ENCODE measurements at regions not wholly inside any gene's neighbourhood (a gene's known extent, or its start where the extent isn't known, plus 50 kb on each side); places are given as distances from the start of the nearest gene placed in this dataset.
"Not testable (repeated sequence)": the region's sequence is repeated elsewhere in the genome, so short reads cannot be mapped to it uniquely, and the experiment has no call there.

DNA sequence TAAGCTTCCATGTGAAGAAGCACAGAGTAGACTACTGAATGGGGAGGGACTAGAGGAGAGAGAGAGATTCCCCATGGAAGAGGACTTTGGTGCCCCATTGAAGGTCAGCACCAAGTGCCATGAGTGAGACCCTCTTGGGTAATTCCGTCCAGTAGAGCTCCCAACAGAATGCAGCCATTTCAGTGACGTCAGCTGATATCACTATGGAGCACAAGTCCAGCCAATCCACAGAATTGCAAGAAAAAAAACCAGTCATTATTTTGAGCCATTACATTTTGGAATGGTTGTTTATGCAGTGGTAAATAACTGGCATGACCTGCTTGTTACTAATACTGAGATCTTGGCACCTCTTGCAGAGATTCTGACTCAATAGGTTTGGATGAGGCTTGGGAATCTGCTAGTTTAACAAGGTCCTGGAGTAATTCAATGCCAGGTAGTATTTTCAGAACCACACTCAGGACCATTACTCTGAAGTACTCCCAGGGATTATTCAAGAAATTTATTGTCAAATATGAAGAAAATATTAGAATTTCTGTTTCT lies 52.6 kb upstream of the SP8 start:
- no peak for DNase-seq

DNA sequence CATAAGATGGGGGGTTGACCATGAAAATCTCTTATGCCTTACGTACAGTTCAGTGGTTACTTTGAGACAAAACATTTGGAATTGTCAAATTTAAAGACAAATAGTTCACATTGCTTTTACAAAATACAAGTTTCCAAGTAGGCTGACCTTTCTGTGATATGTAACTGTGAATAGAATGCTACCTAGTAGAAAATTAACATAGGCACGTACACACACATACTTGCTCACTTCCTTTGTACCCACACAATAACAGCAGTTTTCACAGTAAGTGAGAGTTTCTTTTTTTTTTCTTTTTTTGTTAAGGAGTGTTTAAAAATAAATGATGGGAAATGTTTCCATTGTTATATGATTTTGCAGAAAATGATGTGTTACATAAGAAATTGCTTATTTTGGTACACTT lies 53.3 kb upstream of the SP8 start:
- no peak for DNase-seq

DNA sequence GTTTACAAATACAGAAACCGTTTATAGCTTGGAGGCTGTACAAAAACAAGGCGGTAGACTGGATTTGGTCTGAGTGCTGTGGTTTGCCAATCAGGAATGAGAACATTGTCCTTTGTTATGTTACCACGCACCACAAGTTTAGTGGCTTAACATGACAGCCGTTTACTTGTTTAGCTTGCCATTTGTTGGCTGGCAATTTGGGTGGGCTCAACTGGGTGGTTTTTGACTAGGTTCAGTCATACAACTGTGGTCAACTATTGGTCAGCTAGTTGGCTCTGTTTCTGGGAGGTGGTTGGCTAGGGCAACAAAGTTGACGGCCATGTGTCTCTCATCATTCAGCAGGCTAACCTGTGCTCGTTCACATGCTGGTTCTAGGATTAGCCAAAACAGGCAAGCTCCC lies 60.1 kb upstream of the SP8 start:
- no peak for DNase-seq

DNA sequence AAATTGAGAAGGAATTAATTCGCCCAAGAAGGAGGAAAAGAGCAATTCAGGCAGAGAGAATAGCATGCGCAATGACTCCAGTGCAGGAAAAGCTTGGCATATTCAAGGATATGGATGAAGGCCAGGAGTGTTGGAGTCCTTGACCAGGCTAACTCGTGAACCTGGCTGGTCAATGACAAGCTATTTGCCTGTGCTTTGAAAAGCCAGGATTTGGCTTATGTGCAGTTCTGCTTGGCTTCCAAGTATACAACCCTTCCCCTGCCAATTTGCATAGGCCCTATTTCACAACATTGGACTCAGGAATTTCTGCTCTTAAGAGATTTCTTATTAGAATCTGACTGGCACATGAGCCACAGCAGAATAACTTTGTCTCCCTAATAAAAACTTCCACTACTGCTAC lies 72.3 kb upstream of the SP8 start:
- no peak for DNase-seq

DNA sequence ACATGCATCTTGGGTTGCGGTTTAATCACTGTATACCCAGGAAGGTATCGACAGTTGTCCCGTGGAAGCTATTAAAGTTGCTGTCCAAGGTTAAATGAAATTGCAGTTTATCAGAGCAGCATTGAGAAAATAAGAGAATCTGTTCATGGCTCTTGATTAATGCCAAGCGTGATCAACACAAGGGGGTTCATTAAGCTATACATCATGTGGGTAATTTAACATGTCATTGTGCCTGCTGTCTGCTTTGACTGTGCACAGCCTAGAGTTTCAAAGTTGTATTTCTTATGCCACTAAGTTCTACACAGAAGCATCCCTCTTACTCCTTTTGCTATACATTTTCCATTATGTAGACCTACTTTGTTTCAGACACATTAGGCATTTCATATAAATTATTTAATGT lies 74.8 kb upstream of the SP8 start:
- no peak for DNase-seq

DNA sequence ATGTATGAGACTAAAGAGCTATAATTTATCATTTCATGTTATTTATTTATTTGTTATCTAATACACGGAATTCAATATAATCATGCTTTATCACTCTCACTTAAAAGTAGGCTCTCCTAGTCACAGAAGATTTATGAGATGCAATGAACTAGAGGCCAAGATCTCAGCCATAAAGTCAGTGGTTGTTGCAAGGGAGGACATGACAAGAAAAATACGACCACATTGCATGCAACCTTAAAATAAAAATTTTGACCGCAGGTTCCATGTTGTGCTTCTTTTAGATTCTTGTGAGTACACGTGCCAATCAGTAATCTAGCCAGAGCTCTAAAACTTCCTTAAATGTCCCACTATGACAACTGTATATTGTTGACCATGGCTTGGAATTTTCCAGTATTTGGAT lies 75.9 kb upstream of the SP8 start:
- no peak for DNase-seq

DNA sequence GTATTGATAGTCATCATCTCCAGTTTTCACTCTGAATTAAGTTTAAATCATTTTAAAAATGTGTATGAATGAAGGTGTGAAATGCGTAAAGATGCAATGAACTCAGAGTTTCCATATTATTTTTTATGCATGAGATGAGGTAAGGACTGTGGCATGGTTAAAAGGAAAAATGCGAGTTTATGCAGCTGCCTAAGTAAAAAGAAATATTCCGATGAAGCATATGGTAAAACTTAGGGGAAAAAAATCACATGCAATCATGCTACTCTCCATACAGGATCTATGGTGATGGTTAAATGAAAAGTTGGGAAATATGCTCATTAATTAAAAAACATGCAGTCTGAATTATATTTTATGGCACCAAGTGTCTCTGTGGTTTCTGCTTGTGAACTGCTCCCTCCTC lies 77.5 kb upstream of the SP8 start:
- DNase-seq = no peak

DNA sequence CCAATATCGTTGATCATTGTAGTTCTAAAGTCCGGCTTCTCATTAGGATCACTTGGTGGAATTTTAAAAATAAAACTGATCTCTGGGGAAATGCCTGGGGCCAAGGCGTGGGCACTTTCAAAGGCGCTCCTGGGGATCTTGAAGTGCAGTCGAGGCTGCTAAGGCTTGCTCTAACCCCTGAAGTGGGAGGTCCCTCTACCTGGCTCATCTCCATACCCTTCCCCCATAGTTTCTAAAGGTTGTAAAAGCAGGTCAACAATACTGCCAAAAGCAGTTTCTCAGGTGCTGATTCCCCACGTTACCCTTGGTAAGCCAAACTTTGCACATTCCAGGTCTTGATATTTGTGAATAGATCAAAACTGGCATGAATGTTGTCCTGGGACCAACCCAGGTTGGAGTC lies 79.0 kb upstream of the SP8 start:
- no peak for DNase-seq

DNA sequence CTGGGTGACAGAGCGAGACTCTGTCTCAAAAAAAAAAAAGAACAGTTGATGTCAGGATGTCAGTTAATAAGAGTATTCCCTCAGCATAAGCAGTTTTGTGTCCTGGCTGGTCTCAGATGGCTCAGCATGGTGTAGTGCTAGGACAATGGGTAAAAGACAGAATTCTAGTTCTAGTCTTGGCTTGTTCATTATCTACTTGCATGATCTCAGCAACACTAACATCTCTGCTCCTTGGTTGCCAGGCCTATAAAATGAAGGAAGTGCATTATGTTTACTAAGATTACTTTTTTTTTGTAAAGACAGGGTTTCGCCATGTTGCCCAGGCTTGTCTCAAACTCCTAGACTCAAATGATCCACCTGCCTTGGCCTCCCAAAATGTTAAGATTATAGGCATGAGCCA lies 84.3 kb upstream of the SP8 start:
- DNase-seq = no peak

DNA sequence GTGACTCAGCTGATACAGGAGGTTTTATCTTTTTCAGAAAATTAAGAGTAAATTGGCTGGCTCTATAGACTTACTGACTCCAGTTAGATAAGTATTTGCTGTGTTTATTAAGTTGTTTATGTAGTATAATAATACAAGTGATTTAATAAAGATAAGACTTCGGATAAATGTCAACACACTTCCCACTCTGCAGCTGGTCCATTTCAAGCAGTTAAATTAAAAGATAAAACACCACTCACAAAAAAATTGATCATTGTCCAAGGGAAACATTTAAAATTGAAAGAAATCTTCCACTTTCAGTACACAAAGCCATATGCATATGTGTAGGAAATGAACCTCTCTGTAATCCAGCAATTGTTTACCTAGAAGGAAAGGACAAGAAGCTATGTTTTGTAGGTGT lies 106.1 kb upstream of the SP8 start:
- DNase-seq = no peak

DNA sequence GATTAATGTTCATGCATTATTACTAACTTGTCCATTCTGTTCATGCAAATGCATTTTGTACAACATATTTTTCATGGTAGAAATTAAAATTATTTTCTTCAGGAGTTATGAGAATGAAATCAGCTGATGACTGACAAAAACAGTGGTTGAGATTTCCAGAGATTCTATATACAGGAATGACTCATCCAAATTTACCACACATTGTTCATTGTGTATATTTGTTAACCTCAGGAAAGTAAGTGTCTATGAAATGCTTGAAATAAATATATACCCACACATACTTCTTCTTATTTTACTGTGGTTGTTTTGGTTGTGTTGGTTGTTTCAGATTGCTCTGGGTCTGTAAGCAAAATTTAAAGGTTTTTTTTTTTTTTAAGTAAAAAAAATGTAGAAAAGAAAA lies 108.1 kb upstream of the SP8 start:
- DNase-seq = no peak

DNA sequence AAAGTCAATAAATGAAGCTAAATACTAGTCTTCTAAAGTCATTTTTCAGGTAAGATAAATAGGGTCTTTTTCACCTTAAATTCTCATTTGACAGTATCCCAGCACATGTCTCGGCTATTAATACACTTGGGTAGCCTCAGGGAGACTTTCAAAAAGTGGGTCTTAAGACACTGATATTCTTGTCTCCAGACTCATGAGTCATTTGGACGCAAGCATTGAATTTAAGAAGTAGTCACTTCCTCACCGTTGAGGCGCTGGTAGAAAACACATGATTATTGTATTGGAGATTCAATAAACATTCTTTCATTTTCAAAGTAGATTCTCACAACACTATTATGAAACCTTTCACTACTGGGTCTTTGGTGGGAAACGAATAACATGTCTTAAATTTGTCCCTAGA lies 108.9 kb upstream of the SP8 start:
- no peak for DNase-seq

DNA sequence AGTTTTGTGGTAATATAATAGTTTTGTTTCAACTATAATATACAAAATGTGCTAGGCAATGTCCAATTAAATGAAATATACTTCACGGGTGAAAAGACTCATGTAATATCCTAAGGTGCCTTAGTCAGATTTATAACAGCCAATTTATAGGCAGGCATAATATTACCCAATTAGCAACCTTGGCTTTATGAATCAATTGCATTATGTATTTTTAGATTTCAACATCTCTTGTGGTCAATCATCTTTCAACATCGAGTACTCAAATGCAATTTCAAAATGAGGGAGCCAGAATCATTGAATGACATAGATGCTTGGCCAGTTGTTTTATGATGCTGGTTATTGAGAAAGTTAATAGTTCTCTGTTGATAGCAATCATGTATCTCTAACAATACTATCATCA lies 110.3 kb upstream of the SP8 start:
- no peak for DNase-seq

DNA sequence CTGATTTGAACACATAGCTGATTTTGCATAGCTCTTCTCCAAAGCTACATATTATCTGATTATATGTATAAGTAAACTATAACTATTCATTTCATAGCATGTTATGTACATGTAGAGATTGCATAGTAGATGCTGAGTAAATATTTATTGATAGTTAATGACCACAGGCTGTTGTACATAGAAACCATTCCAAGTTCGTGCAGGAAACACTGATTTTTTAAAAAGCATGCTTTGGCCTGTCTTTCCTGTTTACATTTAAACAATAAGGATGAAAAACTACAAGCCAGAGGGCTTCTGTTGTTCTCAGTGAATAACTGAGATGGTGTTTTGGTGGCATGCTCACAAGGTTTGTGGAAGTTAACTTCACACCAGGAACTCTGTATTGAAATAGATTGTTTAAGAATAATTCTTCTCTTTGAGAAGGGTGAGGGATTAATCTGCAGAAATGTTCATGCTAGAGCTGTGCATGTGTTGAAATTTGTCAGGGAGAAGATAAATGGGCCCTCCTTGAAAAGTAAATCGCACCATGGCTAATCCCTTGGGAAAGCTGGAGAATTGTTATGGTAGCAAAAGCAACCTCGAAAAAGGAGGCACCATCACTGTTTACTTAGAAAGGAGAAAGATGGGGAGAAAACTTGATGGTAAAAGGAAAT lies 120.2 kb upstream of the SP8 start:
- no peak for DNase-seq

DNA sequence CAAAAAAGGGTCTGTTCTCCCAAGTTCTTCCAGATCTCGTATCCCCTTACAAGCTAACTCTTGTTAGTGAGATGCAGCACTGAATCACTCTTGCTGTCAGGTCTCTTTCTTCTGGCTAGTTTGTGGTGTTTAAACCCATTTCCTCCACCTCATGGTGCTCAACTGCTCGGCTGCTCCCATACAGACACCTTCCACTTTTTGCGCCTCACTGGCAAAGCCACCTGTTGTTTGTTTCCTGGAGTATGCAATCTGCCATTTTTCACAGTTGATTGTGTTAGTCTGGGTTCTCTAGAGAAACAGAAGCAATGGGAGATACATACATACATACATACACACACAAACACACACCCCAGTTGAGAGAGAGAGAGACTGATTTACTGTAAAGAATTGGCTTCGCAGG lies 124.4 kb upstream of the SP8 start:
- DNase-seq = no peak

DNA sequence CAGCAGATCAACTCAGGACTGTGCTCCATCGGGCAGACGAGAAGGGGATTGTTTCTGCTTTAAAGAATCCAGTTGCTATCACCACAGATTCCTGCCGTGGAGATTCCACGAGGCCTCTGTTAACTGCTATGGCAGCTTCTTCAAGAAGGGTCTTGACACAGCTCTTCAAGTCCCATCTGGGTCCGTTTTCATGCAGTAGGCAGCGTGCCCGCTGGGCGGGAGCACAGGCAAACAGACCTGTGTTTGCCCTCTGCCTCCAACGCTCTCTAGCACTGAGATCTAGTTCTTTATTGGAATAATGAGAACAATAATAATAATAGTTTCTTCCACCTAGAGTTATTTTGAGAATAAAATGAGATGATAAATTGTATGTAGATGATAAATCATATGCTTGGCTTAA lies 127.2 kb upstream of the SP8 start:
- DNase-seq = no peak

DNA sequence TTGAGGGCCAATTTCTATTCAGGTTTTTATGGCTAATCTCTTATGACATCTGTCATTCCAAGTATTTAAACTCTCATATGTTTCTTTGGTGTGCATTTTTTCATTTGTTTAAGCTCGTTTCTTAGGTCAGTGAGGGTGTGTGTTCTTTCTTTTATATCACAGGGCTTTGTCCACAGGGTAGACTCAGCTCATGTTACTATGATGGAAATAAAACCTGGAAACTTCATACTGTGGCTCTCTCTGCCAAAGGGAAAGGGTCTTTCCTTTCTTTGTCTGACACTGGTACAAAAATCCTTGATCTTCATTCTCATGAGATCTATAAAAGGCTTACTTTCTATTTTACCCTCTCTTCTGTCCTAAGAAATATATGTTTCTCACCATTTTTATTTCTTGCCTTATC lies 129.6 kb upstream of the SP8 start:
- no peak for DNase-seq

DNA sequence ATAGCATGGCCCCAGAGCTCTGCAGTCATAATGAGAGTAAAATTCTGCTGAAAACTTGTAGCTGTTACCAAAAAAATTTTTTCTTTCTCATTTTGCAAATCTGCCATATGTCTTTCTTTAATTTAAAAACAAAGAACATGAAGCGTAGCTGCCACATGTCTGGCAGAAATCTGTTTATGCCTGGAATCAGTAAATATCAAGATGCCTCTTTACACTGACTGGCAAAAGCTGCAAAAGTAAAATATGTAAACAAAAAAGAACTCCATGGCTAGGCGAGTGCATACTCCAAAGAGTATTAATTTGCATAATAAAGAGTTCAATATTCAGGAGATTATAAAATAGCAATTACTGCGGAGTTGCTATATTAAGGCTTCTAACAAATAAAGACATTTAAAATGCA lies 130.9 kb upstream of the SP8 start:
- no peak for DNase-seq

DNA sequence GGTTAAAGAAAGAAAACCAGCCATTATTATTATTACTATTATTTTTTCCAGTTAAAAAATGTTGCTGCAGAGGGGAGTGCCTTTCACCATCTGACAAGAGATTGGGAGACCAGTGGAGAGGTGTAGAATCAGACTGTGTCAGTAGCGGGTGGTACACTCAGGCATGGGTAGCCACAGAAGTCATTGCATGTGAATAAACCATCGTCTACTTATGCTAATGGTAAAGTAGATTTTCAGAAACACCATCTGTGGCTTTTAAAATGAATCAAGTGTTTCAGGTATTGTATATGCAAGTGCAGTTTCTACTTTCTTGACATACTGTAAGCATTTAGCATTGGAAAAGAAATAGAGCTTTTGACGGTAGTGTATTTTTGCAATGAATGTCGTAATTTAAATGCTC lies 131.5 kb upstream of the SP8 start:
- DNase-seq = no peak

DNA sequence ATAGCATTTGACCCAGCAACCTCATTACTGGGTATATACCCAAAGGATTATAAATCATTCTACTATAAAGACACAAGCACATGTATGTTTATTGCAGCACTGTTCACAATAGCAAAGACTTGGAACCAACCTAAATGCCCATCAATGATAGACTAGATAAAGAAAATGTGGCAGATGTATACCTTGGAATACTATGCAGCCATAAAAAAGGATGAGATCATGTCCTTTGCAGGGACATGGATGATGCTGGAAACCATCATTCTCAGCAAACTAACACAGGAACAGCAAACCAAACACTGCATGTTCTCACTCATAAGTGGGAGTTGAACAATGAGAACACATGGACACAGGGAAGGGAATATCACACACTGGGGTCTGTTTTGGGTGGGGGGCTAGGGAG lies 140.5 kb upstream of the SP8 start:
- not testable (repeated sequence) for DNase-seq

DNA sequence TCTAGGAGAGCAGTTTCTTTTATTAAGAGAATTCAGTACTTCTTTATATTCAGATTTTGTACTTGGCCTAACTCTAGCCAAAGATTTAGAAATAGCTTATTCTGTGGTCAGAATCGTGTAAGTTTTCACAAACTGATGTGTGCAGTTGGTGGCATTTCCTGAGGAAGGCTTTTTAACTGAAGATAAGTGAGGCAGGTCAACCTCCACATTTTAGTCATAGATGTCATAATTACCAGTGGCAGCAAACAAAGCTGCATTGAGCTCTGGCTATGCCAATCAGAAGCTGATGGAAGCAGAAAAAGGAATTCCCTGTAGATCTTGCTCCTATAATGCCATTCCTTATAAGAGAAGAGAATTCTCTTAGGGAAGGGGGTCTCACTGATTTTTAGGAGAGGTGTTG lies 141.3 kb upstream of the SP8 start:
- DNase-seq = no peak

DNA sequence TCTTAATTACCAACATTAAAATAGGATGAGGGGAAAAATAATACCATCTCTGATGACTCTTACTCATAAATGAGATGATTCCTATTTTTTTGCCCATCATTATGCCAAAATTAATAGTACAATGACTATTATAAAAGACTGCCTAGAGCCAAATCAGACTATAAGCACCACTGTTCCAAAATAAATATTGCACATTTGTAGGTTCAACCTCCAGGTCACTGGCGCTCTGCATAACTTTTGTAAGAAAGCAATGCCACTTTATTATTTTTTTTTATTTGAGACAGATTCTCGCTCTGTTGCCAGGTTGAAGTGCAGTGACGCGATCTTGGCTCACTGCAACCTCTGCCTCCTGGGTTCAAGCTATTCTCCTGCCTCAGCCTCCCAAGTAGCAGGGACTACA lies 142.5 kb upstream of the SP8 start:
- DNase-seq = no peak

DNA sequence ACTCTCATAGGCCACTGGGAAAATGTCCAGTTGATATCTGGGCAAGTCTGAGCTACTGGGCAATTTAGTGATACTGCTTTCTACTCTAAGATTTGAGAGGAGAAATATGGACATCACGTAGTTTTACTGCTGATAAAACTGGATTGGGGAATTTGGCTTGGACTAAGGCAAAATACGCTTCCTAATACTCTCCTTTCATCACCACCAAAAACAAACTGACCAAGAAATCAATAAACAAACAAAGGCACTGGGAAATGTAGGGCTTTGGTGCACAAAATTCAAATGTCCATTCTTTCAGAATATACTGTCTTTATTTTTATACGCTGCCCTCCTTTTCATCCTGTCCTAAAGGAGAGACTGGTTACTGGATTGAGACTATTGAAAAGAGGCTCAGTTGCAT lies 145.1 kb upstream of the SP8 start:
- no peak for DNase-seq

DNA sequence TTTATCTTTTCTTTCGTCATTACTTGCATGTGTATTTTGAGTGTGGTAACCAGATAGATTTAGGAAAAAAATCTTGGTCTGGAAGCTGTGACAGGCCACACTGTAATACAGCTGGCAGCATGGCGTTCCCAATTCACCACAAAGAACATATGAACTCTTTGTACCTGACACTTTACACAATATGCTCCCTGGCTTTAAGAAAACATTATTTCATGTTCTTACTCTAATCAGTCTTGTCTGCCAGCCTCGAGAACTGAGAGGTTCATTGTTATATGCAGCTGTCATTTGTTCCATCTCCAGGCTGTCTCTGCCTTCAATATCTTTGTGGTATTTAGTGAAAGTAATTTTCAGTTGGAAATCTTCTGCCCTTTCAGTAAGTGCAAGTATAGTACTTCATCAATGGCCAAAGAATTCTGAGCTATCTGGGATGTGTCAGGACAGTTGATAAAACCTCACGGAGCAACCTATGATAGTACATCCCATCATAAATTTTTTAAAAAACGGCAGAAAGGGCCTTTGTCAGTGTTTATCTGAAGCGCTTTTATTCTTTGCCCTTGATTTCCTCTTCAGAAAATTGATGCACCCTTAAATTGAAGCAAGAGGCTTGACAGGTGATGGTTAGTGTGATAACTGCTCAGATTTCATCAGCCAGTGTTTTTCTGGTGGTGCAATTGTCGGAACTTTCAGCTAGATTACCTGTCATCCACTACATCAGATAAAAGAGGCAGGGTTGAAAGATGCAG lies 146.3 kb upstream of the SP8 start:
- DNase-seq = no peak

DNA sequence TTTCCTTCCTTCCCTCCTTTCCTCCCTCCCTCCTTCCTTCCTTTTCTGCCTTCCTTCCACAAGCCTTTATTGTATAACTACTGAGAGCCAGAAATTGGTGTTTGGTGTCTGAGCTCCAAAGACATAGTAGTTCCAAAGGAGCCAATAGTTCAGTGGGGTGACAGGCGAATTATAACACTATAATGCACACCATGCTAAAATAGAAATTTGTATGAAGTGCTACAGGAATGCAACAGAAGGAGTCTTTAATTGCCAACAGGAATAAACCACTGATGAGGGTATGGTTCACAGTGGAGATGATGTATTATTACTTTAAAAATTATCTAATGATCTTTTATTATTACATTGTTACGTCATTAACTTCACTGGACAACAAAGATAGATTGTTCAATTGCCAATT lies 158.8 kb upstream of the SP8 start:
- no peak for DNase-seq
